ENCODE measurements at regions not wholly inside any gene's neighbourhood (a gene's known extent, or its start where the extent isn't known, plus 50 kb on each side); places are given as distances from the start of the nearest gene placed in this dataset.

Small RNAs in the stretch of these regions (small RNA-seq; reads per million reads assigned to genes)
- gene AC093850.1 (ENCODE audit: insufficient read depth in 2 of 3, insufficient read length in 3 of 3, low read depth in 2 of 3, low replicate concordance in 1 of 3) = 0 reads per million in 3 experiments

Data from HepG2 (cell line).